ENCODE measurements at regions not wholly inside any gene's neighbourhood (a gene's known extent, or its start where the extent isn't known, plus 50 kb on each side); places are given as distances from the start of the nearest gene placed in this dataset.

DNA sequence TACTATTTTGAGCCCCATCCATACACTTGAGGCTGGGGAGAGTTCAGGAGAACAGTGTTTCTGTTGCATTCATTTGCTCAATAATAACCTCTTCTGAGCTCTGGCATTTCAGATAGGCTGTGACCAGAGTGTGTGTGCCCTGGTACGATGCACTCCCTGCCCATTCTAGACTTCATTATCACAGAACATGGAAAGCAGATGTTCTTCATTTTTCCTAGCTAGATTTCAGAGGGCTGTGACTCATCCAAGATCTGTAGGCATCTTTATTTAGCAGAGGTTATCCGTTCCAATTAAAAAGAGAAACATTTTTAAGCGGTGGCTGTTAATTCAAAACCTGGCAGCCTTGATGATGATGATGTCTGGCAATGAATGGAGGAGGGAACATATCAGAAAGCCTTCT, 228.8 kb upstream of the EEF2KMT start:
- TF ChIP-seq POLR2A (IDR thresholded peaks at IDR 0.05) (no peak), POLR2AphosphoS5 (IDR thresholded peaks at IDR 0.05) (no peak)
- TF ChIP-seq, protein P1, sequence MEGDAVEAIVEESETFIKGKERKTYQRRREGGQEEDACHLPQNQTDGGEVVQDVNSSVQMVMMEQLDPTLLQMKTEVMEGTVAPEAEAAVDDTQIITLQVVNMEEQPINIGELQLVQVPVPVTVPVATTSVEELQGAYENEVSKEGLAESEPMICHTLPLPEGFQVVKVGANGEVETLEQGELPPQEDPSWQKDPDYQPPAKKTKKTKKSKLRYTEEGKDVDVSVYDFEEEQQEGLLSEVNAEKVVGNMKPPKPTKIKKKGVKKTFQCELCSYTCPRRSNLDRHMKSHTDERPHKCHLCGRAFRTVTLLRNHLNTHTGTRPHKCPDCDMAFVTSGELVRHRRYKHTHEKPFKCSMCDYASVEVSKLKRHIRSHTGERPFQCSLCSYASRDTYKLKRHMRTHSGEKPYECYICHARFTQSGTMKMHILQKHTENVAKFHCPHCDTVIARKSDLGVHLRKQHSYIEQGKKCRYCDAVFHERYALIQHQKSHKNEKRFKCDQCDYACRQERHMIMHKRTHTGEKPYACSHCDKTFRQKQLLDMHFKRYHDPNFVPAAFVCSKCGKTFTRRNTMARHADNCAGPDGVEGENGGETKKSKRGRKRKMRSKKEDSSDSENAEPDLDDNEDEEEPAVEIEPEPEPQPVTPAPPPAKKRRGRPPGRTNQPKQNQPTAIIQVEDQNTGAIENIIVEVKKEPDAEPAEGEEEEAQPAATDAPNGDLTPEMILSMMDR (IDR thresholded peaks at IDR 0.05): no peak
